SH-SY5Y (cell line): ENCODE measurements at regions not wholly inside any gene's neighbourhood (a gene's known extent, or its start where the extent isn't known, plus 50 kb on each side); places are given as distances from the start of the nearest gene placed in this dataset.

ENCODE experiments used
- GATA2 ChIP-seq: IDR thresholded peaks from 2 replicates; pipeline ENCODE4 v1.6.1; 2011; ENCODE audit warnings: mild to moderate bottlenecking, low read depth, low read length
- GATA3 ChIP-seq: IDR thresholded peaks from 2 replicates; pipeline ENCODE4 v1.6.1; 2011; ENCODE audit warnings: low read depth, mild to moderate bottlenecking, low read length, moderate library complexity

DNA sequence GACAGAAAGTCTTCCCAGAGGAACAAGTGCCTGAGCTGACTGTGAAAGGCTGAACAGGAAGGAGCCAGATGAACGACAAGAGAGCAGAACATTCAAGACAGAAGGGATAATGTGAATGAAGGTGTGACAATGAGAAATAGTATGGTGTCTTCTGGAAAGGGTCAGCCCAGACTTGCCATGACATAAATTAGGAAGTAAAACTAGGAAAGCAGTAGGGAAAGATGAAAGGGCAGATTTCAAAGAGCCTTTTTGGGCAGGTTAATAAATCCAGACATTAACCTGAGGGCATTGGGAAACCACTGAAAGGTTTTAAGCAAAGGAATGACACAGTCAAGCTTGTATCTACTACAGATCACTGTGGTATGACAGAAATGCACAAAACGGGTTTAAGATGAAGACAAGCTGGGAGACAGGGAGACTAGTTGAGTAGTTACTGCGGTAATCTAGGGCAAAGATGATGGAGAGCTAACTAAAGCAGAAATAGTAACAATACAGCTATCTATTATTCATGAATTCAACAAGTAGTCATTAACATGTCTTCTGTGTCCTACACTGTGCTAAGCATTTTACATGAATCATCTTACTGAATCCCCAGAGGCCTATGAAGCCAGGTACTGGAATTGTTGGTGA is 580.9 kb upstream of the WWC1 start:
- no peak for TF ChIP-seq GATA3
- TF ChIP-seq GATA2 = no peak

GRCh38 chr5:167712986-167713585 is 578.4 kb upstream of the WWC1 start:
- TF ChIP-seq GATA3 = no peak
- no peak for TF ChIP-seq GATA2

GRCh38 chr5:167713896-167714295 is 577.5 kb upstream of the WWC1 start:
- no peak for TF ChIP-seq GATA2
- TF ChIP-seq GATA3 = no peak

DNA sequence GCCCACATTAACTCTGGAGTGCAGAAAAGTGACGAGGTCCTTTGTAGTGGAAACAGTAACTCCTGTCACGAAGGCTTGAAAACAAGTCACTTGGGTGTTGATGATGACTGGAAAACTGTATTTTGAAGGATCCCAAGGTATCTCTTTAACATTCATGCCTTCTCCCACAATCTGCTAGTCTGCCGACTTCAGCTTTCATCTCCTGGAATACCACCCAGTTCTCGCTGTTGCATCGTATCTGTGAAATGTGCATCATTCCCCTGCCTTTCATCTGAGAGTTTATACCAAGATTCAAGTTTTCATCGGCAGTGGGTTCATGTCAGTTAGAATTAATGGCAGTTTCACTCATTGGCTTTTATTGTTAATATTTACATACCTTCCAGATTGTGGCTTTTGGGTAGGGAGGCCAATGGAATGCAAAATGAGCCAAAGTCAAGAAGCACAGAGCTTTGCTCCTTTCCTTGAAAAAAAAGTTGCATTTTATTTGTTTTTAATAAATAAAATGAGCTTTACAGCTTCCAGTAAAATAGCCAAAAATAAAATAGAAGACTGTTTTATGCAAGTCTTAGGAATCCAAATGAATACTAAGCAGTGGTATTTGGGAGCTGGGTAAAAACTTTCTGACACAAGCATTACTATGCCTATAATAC is 575.2 kb upstream of the WWC1 start:
- TF ChIP-seq GATA2 (no peak), GATA3 (no peak)

DNA sequence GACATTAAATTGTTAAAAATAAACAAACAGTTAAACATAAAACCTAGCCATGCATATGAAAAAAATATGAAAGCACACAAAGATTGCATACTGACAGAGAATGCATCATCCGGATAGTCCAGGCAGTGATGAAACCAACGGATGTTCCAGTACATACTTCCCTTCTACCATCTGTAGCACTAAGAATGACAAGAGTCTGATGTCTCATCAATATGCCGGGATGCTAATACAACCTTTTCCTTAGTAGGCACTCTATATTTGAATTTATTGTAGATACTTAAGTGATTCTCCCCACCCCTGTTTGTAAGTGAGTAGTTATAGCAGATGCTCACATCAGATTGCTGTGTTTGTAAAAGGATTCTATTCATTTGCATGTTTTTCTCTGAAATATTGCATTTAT is 571.2 kb upstream of the WWC1 start:
- TF ChIP-seq GATA2 = no peak
- TF ChIP-seq GATA3 = no peak

DNA sequence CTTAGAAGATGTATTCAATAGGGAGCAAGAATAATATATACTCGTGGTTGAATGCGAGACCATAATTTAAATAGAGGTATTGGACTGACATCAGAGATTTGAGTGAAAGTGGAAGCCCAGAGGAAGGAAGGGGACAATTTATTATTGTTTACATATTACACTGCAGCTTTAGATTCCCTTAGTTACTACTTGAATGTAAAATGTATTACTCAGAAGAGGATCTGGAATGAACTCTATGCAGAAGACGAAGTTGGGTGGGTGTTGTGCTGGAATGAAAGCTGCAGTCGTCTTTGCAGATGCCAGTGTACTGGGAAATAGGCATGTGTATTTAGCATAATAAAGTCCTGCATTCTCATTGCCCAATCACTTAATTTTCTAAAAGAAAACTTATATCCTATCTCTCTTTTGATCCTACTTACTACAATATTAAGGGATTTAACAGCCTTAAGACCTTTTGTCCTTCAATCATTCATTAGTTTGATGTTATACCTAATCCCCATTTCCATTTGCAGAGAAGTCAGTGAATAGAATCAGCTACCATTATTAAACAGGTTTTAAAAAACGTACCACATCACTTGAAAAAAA is 570.7 kb upstream of the WWC1 start:
- TF ChIP-seq GATA3 = no peak
- no peak for TF ChIP-seq GATA2

DNA sequence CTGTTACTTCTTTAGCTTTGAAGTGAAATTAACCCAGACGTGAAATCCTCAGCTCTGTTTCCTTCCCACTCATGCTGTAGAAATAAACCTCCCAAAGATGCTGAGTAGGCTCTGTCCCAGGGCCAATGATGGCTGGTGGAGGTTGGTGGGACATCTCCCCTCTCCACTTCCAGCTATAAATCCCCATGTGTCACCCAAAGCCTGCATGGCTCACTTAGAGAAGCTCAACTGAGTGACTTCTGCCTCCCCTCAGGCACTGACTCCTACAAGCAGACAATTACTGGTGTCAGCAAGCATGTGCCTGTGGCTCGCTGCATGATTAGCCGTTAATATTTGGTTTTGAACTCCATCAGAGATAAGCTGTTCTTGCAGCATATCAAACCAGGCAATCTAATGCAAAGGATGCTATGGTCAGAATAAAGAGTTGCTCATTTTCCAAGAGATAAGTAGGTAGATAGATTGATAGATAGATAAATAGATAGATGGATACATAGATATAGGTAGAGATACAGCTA is 569.5 kb upstream of the WWC1 start:
- peak; percentile 46; the same call in 1 of the 2 replicates for TF ChIP-seq GATA2
- 0 out of 2 replicates have a peak, but pooled peaks have one; percentile 22 for TF ChIP-seq GATA3

GRCh38 chr5:167723254-167723871 is 568.1 kb upstream of the WWC1 start:
- TF ChIP-seq GATA2 (no peak), GATA3 (no peak)

DNA sequence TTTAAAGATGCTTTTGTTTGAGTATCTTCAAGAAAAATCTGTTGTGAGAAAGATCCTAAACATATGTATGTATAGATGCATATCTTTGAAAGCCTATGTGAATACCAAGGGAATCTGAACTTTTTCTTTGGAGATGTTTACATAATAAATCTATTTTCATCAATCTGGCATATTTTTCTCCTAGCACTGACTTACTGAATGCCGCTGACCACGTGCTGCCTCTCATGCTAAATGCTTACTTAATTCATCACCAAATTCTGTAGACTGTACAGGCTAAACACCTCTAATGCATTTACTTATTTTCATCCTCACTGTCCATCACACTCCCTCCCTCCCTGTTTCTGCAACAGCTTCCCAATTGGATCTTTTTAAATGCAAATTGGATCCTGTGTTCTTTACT is 566.2 kb upstream of the WWC1 start:
- TF ChIP-seq GATA2 = no peak
- TF ChIP-seq GATA3 = no peak

DNA sequence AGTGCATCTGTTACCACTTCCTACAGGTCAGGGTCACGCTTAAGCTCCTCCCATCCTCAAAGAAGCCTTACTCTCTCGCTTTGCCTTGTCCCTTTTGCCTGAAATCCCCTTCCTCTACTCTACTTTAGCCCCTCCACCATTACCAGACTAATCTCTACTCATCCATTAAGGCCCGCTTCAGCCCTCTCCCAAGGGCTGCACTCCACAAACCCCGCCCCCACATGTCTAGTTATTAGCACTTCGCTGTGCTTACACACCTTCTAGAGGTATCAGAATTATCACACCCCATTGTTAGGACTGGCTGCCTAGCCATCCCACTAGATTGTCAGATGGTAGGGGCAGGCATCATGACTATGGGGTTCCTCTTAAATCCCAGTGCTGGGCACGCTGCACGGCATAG is 565.7 kb upstream of the WWC1 start:
- TF ChIP-seq GATA2 (no peak), GATA3 (no peak)

DNA sequence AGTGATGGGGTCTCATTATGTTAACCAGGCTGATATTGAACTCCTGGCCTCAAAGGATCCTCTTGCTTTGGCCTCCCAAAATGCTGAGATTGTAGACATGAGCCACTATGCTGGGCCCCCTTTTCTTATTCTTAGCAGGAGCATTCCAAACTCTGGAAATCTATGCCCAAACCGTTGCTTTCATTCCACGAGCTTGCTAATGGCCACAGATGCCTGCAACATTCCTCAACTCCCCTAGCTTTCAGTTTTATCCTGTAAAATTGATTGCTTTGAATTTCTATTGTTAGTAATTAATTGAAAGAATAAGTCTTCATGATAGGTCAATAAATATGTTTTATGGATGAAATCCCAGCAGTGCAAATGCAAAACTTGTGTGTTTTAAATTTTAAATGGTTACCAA is 564.8 kb upstream of the WWC1 start:
- TF ChIP-seq GATA3 (no peak), GATA2 (no peak)

DNA sequence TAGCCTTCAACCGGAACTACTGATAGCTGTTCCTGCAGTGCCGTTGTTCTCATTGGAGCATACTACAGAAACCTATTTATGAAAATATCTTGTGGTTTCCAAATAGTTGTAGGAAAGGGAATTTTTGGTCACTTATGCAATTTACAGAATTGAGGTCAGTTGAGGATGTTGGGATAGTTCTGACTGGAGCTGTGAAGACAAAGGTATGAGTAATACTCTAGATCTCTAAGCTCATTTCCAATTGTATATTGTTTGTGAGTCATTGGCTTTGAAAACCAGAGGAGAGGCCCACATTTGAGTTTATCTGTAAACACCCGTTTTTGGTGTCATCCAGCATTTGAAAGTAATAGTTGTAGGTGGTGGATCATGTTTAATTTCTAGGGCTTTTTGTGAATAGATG is 561.3 kb upstream of the WWC1 start:
- no peak for TF ChIP-seq GATA2
- TF ChIP-seq GATA3 = no peak

GRCh38 chr5:167730656-167731055 is 560.8 kb upstream of the WWC1 start:
- TF ChIP-seq GATA3 = no peak
- no peak for TF ChIP-seq GATA2

DNA sequence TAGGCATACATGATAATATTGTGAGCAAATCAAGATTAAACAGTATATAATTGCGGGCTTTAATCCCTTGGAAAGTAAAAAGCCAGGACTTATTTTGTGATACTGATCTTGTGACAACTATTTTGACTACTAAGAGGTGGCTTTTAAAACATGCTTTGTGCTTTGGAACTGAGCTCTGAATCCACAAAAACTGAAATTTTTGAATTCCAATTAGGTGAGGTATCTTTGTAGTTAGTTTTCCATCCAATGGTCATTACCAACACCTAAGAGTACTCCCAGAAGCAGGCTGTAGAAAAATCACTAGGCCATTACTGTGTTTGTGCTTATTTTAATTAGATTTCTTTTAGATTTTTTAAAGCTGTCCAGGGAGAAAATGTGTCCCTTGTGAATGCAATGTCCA is 559.5 kb upstream of the WWC1 start:
- TF ChIP-seq GATA3 = no peak
- no peak for TF ChIP-seq GATA2

- TF ChIP-seq GATA3 (no peak), GATA2 (no peak)
These were observed 558.9 kb upstream of the WWC1 start for GRCh38 chr5:167732499-167732898.
